ENCODE measurements at regions not wholly inside any gene's neighbourhood (a gene's known extent, or its start where the extent isn't known, plus 50 kb on each side); places are given as distances from the start of the nearest gene placed in this dataset.

GRCh38 chr2:120660771-120661459 lies 74.8 kb upstream of the GLI2 start:
- TF ChIP-seq, protein P1, sequence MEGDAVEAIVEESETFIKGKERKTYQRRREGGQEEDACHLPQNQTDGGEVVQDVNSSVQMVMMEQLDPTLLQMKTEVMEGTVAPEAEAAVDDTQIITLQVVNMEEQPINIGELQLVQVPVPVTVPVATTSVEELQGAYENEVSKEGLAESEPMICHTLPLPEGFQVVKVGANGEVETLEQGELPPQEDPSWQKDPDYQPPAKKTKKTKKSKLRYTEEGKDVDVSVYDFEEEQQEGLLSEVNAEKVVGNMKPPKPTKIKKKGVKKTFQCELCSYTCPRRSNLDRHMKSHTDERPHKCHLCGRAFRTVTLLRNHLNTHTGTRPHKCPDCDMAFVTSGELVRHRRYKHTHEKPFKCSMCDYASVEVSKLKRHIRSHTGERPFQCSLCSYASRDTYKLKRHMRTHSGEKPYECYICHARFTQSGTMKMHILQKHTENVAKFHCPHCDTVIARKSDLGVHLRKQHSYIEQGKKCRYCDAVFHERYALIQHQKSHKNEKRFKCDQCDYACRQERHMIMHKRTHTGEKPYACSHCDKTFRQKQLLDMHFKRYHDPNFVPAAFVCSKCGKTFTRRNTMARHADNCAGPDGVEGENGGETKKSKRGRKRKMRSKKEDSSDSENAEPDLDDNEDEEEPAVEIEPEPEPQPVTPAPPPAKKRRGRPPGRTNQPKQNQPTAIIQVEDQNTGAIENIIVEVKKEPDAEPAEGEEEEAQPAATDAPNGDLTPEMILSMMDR (IDR thresholded peaks at IDR 0.05): no peak
- TF ChIP-seq POLR2AphosphoS5 (IDR thresholded peaks at IDR 0.05): no peak

Measured in gastroesophageal sphincter (tissue), 3 donors.